ENCODE measurements at regions not wholly inside any gene's neighbourhood (a gene's known extent, or its start where the extent isn't known, plus 50 kb on each side); places are given as distances from the start of the nearest gene placed in this dataset.

DNA sequence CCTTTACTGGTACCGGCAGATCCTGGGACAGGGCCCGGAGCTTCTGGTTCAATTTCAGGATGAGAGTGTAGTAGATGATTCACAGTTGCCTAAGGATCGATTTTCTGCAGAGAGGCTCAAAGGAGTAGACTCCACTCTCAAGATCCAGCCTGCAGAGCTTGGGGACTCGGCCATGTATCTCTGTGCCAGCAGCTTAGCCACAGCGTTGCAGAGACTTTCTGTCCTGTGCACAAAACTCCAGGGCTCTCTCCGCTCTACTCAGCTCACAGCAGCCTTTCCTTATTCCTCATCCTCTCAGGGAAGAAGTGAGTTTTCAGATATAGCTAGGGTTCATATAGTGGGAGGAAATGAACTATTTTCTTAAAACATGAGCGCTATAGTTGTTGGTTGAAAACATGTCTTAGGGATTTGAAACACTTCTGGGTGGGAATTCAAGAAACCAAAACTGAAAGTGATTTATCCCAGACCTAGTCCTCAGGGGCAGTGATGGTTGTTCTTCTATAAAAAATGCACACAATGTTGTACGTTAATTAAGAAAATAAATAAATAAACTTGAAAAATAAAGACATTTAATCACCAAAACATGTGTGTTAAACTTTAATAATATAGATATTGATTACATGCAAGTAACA is 150.2 kb upstream of the PRSS58 start:
- H3K27ac ChIP-seq = no peak overlapping the region
- TF ChIP-seq, protein P1, sequence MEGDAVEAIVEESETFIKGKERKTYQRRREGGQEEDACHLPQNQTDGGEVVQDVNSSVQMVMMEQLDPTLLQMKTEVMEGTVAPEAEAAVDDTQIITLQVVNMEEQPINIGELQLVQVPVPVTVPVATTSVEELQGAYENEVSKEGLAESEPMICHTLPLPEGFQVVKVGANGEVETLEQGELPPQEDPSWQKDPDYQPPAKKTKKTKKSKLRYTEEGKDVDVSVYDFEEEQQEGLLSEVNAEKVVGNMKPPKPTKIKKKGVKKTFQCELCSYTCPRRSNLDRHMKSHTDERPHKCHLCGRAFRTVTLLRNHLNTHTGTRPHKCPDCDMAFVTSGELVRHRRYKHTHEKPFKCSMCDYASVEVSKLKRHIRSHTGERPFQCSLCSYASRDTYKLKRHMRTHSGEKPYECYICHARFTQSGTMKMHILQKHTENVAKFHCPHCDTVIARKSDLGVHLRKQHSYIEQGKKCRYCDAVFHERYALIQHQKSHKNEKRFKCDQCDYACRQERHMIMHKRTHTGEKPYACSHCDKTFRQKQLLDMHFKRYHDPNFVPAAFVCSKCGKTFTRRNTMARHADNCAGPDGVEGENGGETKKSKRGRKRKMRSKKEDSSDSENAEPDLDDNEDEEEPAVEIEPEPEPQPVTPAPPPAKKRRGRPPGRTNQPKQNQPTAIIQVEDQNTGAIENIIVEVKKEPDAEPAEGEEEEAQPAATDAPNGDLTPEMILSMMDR (IDR thresholded peaks at IDR 0.05) = no peak

DNA sequence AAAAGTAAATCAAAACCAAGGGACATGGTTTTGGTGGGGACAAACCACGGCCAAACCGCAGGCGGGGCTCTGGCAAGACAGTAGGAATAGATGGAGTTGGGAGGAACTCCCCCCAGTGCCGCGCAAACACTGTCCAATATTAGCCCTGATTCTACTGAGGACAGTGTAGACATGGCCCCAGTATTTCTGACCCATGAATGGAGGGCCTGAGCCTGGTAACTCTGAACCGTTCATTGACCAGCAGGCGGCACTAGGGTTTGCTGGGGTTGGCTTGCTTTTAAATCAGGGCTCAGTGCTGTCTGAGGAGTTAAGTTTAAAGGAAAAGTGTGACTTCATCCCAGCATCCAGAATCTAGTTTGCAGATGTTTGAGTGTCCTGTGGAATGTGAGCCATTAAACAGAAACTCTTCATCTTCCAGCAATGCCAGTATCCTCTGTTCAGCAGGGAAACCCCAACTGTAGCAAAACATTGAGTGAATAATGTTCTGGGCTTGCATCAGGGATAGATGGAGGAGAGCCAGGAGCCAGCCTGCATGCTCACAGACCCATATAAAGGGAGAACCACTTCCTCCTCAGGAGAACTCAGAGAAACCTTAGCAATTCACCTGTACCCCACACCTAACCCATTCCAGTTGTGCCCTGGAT is 147.4 kb upstream of the PRSS58 start:
- TF ChIP-seq, protein P1 (IDR thresholded peaks at IDR 0.05) = peak; percentile 15; the same call in 1 of the 2 replicates
- no peak for TF ChIP-seq ZFX (IDR thresholded peaks at IDR 0.05; ENCODE audit: borderline replicate concordance)
- H3K27ac ChIP-seq = no peak overlapping the region

DNA sequence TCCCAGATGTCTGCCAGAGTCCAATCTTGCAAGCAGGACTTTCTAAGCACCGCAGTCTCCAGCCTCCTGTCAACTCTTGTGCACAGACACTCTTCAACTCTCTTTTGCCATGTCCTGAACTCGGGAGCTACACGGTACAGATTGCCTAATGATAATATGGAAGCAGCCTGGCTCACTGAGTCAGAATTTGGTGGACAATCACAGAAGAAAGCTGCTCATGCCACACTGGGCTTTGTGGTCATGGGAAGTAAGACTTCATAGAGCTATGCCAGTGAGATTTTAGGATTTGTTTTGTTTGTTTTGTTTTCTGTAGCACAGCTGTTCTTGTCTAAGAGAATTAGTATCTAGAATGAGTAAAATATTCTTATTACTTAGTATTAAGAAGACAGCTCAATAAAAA is 144.1 kb upstream of the PRSS58 start:
- TF ChIP-seq ZFX (IDR thresholded peaks at IDR 0.05; ENCODE audit: borderline replicate concordance) = no peak
- TF ChIP-seq, protein P1 (IDR thresholded peaks at IDR 0.05) = no peak
- no peak overlapping the region for H3K27ac ChIP-seq

DNA sequence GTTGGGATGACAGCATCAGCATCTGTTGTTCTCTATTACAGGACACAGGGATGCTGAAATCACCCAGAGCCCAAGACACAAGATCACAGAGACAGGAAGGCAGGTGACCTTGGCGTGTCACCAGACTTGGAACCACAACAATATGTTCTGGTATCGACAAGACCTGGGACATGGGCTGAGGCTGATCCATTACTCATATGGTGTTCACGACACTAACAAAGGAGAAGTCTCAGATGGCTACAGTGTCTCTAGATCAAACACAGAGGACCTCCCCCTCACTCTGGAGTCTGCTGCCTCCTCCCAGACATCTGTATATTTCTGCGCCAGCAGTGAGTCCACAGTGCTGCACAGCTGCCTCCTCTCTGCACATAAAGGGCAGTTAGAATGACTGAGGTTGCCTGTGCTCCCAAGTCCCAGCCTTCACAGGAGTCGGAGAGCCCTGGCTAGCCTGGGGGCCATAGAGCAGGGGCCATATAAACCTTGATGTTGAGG is 142.2 kb upstream of the PRSS58 start:
- H3K27ac ChIP-seq = no peak overlapping the region

DNA sequence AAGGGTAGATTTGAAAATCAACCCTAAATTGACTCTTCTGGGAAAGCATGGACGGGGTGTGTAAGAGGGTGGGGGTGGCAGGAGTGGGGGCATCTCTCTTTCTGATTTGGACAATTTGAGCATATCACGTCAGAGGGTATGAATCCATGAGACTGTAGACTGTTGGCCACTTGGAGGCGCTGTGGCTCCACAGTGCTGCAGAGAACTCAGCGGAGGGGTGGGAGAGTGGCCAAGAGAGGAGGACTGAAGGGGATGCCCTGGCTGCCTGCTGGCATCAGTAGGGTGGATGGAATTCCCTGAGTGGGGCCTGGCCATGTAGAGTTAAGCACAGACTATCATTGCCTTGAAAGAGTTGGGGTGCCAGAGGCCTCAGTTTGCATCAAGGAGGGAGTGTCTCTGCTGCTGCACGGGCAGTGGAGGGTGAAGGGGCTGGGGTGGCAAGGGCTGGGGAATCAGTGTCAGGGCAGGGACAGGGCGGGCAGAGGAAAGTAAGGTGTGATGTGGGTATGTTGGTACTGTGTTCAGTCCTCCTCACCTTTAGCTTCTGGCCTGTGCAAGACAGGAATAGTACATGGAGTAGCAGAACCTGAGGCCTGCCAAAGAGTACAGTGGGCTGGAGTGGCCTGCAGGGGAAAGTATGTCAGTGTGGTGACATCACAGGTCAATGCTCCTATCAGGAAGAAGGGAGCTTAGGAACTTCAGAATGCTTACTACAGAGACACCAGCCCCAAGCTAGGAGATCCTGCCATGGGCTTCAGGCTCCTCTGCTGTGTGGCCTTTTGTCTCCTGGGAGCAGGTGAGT is 133.5 kb upstream of the PRSS58 start:
- TF ChIP-seq, protein P1 (IDR thresholded peaks at IDR 0.05) = peak; percentile 67
- TF ChIP-seq ZFX (IDR thresholded peaks at IDR 0.05; ENCODE audit: borderline replicate concordance) = no peak
- H3K27ac ChIP-seq = no peak overlapping the region

More for the DNA sequence above, 142.2 kb upstream of the PRSS58 start:
- TF ChIP-seq, protein P1 (IDR thresholded peaks at IDR 0.05) = no peak
- no peak for TF ChIP-seq ZFX (IDR thresholded peaks at IDR 0.05; ENCODE audit: borderline replicate concordance)

DNA sequence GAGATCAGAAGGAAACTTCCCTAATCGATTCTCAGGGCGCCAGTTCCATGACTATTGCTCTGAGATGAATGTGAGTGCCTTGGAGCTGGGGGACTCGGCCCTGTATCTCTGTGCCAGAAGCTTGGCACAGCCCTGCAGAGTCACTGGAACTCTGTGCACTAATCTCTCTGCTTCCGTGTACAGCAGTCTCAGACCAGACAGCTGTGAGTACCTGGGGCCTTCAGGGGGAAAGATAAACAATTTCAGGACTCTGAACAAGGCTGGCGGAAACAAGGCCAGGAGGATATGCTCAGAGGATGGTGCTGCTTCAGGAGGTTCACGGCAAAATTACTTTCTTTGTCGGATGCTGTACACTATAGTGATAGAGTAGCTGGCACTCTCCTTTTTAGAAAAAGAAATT is 131.7 kb upstream of the PRSS58 start:
- no peak overlapping the region for H3K27ac ChIP-seq
- TF ChIP-seq ZFX (IDR thresholded peaks at IDR 0.05; ENCODE audit: borderline replicate concordance) = no peak
- TF ChIP-seq, protein P1 (IDR thresholded peaks at IDR 0.05) = no peak

Measured in 22Rv1 (cell line).